ENCODE measurements at regions not wholly inside any gene's neighbourhood (a gene's known extent, or its start where the extent isn't known, plus 50 kb on each side); places are given as distances from the start of the nearest gene placed in this dataset.

- TF ChIP-seq CTCF (optimal IDR thresholded peaks at IDR 0.05 in 1 of 3, IDR thresholded peaks at IDR 0.05 in 1 of 3, conservative IDR thresholded peaks at IDR 0.05 in 1 of 3; ENCODE audit: extremely low read depth in 1 of 3, insufficient read depth in 2 of 3, low read length in 3 of 3) (no peak), EZH2 (IDR thresholded peaks at IDR 0.05; ENCODE audit: low read length) (no peak)
Measured at GRCh38 chr2:18829976-18830375, 240.6 kb upstream of the NT5C1B start.

All from keratinocyte (primary cell).